ENCODE measurements at regions not wholly inside any gene's neighbourhood (a gene's known extent, or its start where the extent isn't known, plus 50 kb on each side); places are given as distances from the start of the nearest gene placed in this dataset.
"Not testable (repeated sequence)": the region's sequence is repeated elsewhere in the genome, so short reads cannot be mapped to it uniquely, and the experiment has no call there.

GRCh38 chr3:177686671-177687070 lies 489.4 kb upstream of the TBL1XR1 start:
- DNase-seq = no peak

GRCh38 chr3:177687291-177687690 lies 490.0 kb upstream of the TBL1XR1 start:
- DNase-seq = no peak

- DNase-seq = no peak
Measured at GRCh38 chr3:177688152-177688551, 490.9 kb upstream of the TBL1XR1 start.

DNA sequence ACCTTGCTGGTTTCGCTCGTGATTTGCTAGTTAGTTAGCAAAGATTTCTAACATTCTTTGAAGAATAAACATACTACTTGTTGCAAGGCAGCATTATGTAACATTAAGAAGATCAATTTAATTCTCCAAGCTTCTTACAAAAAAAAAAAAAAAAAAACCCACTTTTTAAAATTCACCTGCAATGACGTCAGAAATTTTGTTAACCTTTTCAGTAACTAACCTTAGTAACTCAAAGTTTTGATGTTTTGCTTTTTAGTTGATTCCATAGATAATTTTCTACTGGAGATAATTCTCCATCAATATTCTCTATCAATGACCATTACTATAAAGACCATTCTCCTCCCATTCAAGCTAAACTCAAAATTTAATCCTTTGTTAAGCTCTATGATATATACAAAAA lies 491.8 kb upstream of the TBL1XR1 start:
- no peak for DNase-seq

- peak; percentile 61 to 68 for DNase-seq
Measured at GRCh38 chr3:177689869-177690268, 492.6 kb upstream of the TBL1XR1 start.

DNA sequence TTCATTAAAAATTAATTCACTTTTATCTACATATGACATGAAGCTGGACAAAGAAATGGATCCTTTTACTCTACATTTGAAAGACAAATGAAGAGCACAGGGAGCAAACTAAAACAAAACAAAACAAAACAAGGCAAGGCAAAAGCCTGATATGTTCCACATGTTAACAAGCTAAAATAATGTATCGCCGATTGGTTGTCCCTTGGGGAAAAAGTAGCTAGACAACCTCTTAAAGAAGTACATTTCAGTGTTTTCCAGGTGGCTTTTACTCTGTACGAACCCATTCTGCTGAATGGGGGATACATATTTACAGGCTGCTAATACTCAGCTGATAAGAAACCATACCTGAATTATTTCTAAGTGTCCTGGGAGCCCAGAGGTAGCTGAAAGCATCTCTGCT lies 493.0 kb upstream of the TBL1XR1 start:
- DNase-seq = no peak

- peak; percentile 64 to 85 for DNase-seq
Measured at GRCh38 chr3:177692304-177692975, 495.2 kb upstream of the TBL1XR1 start.

DNA sequence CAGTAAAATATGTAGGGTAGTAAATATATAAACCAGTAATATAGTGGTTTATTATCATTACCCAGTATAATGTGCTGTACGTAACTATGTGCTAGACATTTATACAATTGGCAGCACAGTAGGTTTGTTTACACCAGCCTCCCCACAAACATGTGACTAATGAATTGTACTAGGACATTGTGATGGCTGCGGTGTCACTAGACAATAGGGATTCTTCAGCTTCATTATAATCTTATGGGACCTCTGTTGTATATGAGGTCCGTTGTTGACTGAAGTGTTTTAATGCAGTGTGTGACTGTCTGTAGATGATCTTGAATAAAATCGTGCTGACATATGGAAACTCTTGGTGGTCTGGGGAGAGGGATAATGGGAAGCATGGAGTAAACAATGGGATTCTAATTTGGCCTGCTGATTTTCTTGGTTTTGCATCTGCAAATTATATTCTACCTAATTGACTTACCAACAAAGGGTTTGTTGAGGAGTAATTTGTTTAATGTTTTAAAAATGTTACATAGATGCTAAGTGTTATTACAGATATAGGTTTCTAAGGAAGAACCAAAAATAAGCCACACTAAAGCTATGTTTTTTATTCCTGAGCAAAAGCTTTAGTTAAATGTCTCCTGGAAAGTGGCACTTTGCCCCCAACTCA lies 496.5 kb upstream of the TBL1XR1 start:
- no peak for DNase-seq

- DNase-seq = no peak
Measured at GRCh38 chr3:177694316-177694715, 497.0 kb upstream of the TBL1XR1 start.

GRCh38 chr3:177694951-177695350 lies 497.7 kb upstream of the TBL1XR1 start:
- DNase-seq = no peak

DNA sequence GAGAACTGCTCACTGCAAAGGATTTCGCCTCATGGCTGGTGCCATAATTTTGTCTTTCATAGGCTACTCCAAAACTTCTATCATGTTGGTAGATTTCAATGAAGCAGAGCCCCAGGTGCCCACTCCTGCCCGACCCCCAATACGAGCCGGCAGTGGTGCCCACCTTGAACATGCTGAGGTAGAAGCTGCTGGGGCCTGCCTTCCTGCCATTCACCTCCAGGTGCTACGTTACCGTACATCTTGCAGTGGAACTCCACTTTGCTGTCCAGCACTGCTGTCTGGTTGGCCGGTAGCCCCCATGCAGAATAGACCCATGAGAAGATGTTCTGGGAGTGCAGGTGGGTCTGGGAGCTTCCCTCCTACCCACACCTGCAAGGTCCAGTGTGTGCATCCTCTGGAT lies 502.8 kb upstream of the TBL1XR1 start:
- DNase-seq = no peak

DNA sequence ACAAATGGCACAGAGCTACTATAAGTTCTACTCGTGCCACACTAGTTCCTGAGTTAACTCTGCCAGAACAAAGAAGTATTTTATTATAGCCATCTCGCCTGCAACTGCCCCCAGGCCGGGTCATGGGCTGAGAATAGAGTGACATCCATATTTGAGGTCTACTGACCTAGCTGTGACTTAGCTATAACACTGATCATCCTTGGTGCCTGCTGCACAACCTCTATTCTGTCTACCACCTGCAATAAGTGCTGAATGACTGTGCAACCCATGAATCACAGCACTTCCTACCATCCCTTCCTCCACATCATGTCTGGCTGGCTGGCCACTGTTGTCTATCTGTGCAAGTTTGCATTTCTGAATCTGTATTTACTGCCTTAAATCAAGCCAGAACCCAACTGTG lies 506.5 kb upstream of the TBL1XR1 start:
- DNase-seq = no peak

DNA sequence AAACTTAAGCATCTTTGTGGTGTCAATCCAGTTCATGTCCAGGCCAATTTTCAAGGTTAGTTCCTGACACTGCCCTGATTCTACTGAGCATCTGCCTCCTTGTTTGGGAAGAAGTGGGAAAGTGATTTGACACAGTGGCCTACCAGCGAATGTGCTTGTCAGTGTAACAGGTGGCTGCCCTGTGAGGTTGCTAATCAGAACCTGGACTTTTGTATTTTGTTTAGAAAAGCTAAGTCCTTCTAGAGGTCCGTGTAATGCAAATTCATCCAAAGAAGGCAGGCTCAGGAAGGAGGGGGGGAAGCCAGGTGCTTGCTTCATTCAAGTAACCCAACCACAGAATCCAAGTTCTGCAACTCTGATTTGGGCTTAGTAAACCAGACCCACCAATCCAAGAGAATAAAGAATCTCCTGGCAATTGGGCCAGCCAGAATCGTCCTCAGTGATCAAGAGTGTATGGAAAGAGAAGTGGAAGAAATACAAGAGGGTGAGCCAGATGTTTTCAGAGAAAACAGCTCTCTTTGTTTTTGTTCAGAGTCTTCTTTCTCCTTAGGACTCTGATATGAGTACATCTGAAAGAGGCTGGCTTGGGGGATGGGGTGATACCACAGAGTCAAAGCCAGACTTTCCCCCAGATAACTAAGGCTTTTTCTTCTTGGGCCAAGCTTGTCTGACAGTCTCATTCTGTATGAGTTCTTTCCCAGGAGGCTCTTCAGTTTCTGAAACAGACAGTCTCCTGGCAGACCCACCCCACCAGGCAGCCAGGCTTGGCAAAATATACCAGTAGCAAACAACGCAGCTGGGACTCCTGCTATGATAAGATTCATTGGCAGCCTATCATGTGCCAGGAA lies 508.9 kb upstream of the TBL1XR1 start:
- DNase-seq = no peak

DNA sequence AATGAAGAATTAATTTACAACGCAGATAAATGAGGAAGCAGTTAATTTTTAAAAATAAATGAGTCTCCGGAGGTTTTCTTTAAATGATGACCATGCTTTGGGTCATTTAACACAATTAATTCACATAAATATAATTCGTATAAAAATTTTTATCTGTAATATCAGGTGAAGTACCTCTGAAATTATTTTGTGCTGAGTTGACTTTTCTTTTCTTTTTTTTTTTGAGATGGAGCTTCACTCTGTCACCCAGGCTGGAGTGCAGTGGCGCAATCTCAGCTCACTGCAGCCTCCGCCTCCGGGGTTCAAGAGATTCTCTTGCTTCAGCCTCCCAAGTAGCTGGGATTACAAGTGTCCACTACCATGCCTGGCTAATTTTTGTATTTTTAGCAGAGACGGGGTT lies 512.2 kb upstream of the TBL1XR1 start:
- not testable (repeated sequence) for DNase-seq

- no peak for DNase-seq
Measured at GRCh38 chr3:177710506-177710905, 513.2 kb upstream of the TBL1XR1 start.

DNA sequence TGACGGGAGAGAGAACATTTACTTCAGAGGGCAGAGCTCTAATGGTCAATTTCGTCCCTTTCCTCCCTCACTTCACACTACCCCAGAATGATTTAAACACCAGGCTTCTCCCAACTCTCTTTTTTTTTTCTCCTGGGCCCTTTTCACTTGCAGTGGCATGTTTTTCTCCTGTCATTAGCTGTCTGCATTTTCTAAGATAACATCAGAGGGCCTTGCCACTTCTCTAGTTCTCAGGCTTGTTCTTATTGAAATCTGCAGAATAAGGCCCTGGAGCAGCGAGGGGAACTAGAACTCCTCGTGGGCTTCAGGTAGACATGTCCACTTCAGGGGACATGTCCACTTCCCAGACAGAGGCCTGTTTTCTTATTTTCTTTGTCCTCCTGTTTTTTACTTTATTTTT lies 514.4 kb upstream of the TBL1XR1 start:
- DNase-seq = no peak

DNA sequence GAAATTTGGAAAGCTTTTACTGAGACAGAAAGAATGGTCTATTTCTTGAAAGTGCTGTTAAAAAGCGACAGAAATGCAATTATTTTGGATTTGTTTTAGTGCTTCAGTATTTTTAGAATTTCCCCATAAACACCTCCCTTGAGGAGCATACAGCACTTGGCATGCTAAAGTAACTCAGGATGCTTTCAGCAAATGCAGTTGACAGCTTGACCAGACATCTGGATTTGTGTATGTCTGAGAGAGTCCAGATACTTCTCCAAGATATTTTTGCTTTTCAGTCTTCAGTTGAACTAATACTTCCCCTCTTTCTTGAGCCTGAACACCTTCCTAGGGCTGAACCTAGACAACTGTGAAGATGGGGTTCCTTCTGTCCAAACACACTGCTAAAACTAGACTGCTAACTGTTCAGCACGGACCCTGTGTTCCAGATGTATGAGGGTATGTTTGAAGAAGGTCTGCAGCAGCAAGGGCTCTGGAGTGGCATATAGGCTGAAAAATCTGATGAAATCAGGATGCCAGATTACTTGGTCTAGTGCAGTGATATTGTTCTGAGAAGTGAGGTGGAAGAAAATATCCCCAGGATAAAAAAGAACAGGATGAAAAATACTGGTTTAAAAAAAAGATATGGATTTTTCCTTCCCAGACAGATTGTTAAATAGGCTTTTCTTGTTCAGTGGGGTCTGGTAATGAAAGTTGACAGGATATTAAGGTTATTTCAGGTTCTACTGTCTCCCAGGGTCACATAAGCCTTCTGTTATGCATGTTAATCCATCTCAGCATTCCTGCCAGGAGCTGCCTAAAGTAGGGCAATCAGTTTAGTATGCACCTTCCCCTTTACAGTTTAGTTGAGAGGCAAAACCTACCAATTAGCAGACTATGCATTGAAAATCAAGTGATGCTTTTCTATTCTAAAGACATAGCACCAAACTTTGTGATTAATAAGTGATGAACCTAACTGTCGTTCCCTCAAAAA lies 516.9 kb upstream of the TBL1XR1 start:
- no peak for DNase-seq

DNA sequence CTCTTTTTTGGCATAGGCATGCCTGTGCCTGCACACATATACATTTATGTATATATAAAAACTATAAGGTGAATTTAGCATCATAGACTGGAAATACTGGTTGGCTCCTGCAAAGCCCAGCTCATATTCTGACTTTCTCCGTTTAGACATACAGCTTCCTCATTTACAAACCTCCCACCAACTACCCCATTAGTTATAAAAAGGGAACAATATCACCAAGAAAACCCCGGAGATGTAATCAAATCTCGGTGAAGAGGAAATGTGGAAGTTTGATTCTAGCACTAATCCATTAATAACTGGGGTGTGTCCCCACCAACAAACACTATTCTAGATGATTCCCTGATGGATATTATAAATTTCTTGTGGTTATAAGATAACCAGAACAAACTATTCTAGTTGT lies 517.7 kb upstream of the TBL1XR1 start:
- peak; percentile 73 to 85 for DNase-seq

DNA sequence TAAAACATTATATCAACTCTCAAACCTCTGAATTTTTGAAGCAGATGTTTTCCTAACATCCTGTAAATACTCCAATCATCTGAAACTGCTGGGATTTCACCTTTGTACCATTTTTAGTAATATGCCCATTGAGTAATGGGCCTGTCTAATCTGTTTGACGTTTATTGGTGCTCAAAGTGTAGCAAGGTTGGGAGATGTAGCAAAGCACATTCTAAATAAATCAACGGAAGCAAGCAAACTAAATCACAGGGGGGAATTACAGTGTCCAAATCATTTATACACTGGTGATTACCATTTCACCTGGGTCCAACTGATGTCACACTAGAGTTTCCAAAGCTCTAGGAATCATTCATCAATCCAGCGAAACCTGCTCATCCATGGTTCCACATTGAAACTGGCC lies 518.7 kb upstream of the TBL1XR1 start:
- no peak for DNase-seq

GRCh38 chr3:177720927-177721326 lies 523.6 kb upstream of the TBL1XR1 start:
- DNase-seq = not testable (repeated sequence)

GRCh38 chr3:177721864-177722785 lies 524.8 kb upstream of the TBL1XR1 start:
- no peak for DNase-seq

Data from inflammatory macrophage (primary cell).